GM10266 (cell line): ENCODE measurements at regions not wholly inside any gene's neighbourhood (a gene's known extent, or its start where the extent isn't known, plus 50 kb on each side); places are given as distances from the start of the nearest gene placed in this dataset.

Experiments used
- DNase-seq: peaks from one replicate; pipeline ENCODE4 v3.0.0; 2012; ENCODE audit errors: extremely low spot score
- TF ChIP-seq, protein P1 (sequence below): IDR thresholded peaks from 2 replicates; pipeline ENCODE4 v1.5.1; 2012; ENCODE audit warnings: mild to moderate bottlenecking, low read depth; ENCODE audit not compliant: control insufficient read depth, insufficient read depth; ENCODE audit errors: missing control alignments

DNA sequence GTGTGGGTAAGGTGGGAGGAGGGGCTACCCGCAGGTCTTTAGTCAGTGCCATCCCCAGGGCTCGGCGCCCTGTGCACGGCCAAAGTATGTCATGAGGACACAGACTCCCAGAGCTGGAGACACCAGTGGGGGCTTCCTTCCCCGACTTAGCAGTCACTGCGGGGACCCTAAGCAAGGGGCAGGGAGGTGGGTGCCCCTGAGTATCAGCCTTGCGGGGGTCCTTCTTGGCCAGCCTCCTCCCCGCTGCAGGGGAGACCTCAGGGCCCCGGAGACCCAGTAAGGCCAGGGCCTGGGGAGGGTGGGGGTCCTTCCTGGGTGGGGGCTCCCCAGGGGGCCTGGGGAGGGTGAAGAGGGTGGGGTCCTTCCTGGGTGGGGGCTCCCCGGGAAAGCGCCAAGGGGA lies 673.8 kb downstream of the BRD1 start:
- DNase-seq: no peak
- TF ChIP-seq, protein P1, sequence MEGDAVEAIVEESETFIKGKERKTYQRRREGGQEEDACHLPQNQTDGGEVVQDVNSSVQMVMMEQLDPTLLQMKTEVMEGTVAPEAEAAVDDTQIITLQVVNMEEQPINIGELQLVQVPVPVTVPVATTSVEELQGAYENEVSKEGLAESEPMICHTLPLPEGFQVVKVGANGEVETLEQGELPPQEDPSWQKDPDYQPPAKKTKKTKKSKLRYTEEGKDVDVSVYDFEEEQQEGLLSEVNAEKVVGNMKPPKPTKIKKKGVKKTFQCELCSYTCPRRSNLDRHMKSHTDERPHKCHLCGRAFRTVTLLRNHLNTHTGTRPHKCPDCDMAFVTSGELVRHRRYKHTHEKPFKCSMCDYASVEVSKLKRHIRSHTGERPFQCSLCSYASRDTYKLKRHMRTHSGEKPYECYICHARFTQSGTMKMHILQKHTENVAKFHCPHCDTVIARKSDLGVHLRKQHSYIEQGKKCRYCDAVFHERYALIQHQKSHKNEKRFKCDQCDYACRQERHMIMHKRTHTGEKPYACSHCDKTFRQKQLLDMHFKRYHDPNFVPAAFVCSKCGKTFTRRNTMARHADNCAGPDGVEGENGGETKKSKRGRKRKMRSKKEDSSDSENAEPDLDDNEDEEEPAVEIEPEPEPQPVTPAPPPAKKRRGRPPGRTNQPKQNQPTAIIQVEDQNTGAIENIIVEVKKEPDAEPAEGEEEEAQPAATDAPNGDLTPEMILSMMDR: no peak

DNA sequence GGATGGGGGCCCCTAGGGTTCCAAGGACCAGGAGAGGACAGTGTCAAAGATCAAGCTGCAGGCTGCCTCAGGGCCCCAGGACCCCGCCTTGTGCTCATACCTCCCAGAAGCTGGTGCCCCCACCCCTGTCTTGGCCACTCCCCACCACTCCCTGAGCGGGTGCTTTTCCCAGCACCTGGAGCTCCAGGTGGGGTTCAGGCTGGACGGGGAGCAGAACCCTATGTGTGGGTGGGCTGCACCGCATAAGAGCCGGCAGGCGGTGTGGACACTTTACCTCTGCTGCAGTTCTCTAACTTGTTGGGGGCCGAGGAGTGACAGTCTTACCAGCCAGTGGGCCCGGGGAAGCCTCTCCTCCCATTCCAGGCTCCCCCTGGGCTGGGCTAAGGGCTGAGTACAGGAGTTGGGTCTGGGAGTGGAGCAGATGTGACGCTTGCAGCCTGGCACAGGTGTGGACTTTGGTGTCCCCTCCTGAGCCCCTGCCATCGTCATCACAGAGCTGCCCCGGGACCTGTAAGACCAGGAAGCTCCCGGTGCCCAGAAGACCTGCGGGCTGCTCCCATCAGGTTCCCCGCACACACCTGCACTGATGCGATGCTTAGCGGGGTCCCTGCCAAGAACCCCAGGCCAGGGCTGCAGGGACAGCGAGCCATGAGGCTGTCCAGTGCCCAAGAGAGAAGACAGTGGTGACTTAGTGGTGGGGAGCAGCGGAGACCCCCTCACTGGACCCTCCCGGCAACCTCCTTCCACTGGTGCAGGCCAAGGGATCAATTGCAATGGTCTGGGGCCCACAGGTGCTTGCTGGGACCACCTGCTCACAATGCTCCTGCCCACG lies 674.5 kb downstream of the BRD1 start:
- no peak for DNase-seq
- TF ChIP-seq, protein P1: no peak

- no peak for DNase-seq
- TF ChIP-seq, protein P1: no peak
Measured at GRCh38 chr22:49152127-49152938, 675.3 kb downstream of the BRD1 start.

DNA sequence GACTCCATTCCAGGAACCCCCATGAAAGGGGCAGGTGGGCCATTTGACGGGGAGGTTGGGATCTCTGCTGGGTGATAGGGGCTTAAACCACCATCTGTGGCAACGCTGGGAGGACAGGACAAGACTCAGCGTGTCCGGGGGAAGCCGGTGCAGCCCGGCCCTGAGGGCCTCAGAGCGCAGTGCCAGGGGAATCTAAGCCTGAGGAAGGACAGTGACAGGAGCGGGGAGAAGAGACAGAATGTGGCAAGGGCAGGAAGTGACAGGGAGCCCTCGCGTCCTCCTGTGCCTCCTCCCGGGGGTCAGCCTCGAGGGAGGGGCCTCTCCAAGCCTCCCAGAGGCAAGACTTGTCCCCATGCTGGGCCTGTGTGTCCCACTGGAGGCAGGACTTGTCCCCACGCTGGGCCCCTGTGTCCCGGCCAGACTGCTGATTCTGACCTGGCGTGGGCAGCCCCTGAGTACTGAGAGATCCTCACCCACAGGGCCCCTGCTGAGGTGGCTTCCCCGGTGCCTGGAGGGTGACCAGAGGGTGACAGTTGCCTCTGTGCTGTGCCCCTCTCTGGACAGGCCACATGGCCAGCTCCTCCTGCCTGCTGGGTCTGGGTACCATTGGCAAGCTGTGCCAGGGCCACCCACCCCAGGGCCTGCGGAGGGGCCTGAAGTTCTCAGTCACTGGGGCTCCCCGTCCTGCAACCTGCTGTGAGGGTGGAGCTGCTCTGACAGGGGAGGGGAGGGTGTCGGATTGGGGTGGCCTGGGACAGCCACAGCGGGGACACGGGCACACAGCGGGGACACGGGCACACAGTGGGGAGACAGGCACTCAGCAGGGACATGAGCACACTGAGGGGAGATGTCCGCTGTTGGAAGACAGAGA lies 676.2 kb downstream of the BRD1 start:
- DNase-seq: no peak
- TF ChIP-seq, protein P1: no peak

- DNase-seq: no peak
- TF ChIP-seq, protein P1: no peak
Measured at GRCh38 chr22:49150801-49151221, 676.9 kb downstream of the BRD1 start.

- TF ChIP-seq, protein P1: no peak
Measured at GRCh38 chr22:49149721-49150608, 677.7 kb downstream of the BRD1 start.

More at GRCh38 chr22:49149721-49150608, 677.7 kb downstream of the BRD1 start:
- DNase-seq: no peak
